GM19395 (cell line): ENCODE measurements at regions not wholly inside any gene's neighbourhood (a gene's known extent, or its start where the extent isn't known, plus 50 kb on each side); places are given as distances from the start of the nearest gene placed in this dataset.

Experiments used
- ATAC-seq: cut with Tn5 transposase; IDR thresholded peaks from one replicate; pipeline ENCODE4 v1.9.1; 2021; ENCODE audit warnings: mild to moderate bottlenecking, moderate library complexity; ENCODE audit not compliant: unreplicated experiment

GRCh38 chrX:39613482-39613995, 484.2 kb downstream of the BCOR start:
- ATAC-seq: no peak

- no peak for ATAC-seq
Observed at GRCh38 chrX:39613997-39614679, 483.6 kb downstream of the BCOR start.

GRCh38 chrX:39614680-39614998, 483.1 kb downstream of the BCOR start:
- ATAC-seq: no peak

- ATAC-seq: peak; percentile 58
Observed at GRCh38 chrX:39616098-39616729, 481.5 kb downstream of the BCOR start.

- ATAC-seq: no peak
Observed at GRCh38 chrX:39616731-39617130, 481.0 kb downstream of the BCOR start.

GRCh38 chrX:39618178-39618577, 479.6 kb downstream of the BCOR start:
- no peak for ATAC-seq

GRCh38 chrX:39619182-39620009, 478.4 kb downstream of the BCOR start:
- ATAC-seq: no peak

GRCh38 chrX:39624166-39624565, 473.6 kb downstream of the BCOR start:
- ATAC-seq: no peak

- ATAC-seq: no peak
Observed at GRCh38 chrX:39625810-39626209, 471.9 kb downstream of the BCOR start.

- ATAC-seq: no peak
Observed at GRCh38 chrX:39626749-39627148, 471.0 kb downstream of the BCOR start.

- no peak for ATAC-seq
Observed at GRCh38 chrX:39627257-39627656, 470.5 kb downstream of the BCOR start.

GRCh38 chrX:39629001-39629400, 468.8 kb downstream of the BCOR start:
- ATAC-seq: no peak

GRCh38 chrX:39630344-39630743, 467.4 kb downstream of the BCOR start:
- ATAC-seq: no peak

GRCh38 chrX:39631276-39632229, 466.2 kb downstream of the BCOR start:
- ATAC-seq: no peak

- ATAC-seq: no peak
Observed at GRCh38 chrX:39633293-39633692, 464.5 kb downstream of the BCOR start.

GRCh38 chrX:39636481-39636880, 461.3 kb downstream of the BCOR start:
- ATAC-seq: no peak

GRCh38 chrX:39638526-39638925, 459.2 kb downstream of the BCOR start:
- ATAC-seq: no peak

GRCh38 chrX:39639871-39640270, 457.9 kb downstream of the BCOR start:
- no peak for ATAC-seq

GRCh38 chrX:39640866-39641265, 456.9 kb downstream of the BCOR start:
- no peak for ATAC-seq

- no peak for ATAC-seq
Observed at GRCh38 chrX:39642071-39642470, 455.7 kb downstream of the BCOR start.

GRCh38 chrX:39643550-39643949, 454.2 kb downstream of the BCOR start:
- ATAC-seq: no peak
